DOHH2 (cell line): ENCODE measurements at regions not wholly inside any gene's neighbourhood (a gene's known extent, or its start where the extent isn't known, plus 50 kb on each side); places are given as distances from the start of the nearest gene placed in this dataset.

ENCODE experiments used
- H3F3A ChIP-seq: fragments of 200-600 bp; sonication (generic), shearing (Covaris generic); 2 replicates; pipeline ENCODE4 v1.6.0; 2016; ENCODE audit warnings: antibody characterized with exemption, mild to moderate bottlenecking; ENCODE audit not compliant: control insufficient read depth, insufficient read depth
- H3K27ac ChIP-seq: fragments of 200-600 bp; sonication (generic); 2 replicates; pipeline ENCODE4 v1.5.1; 2014; ENCODE audit warnings: low read depth, mild to moderate bottlenecking, low read length, moderate library complexity
- H3K27me3 ChIP-seq: fragments of 200-600 bp; sonication (generic); 2 replicates; pipeline ENCODE4 v1.6.1; 2014; ENCODE audit warnings: mild to moderate bottlenecking, low read length, mixed read lengths; ENCODE audit not compliant: control insufficient read depth
- H3K36me3 ChIP-seq: fragments of 200-600 bp; sonication (generic); 2 replicates; pipeline ENCODE4 v1.6.1; 2014; ENCODE audit warnings: mild to moderate bottlenecking, low read length, moderate library complexity, mixed read lengths; ENCODE audit not compliant: control insufficient read depth
- H3K4me1 ChIP-seq: fragments of 200-600 bp; sonication (generic); 2 replicates; pipeline ENCODE4 v1.6.1; 2014; ENCODE audit warnings: mild to moderate bottlenecking, low read length, mixed read lengths; ENCODE audit not compliant: control insufficient read depth
- H3K4me2 ChIP-seq: fragments of 200-600 bp; sonication (generic); 2 replicates; pipeline ENCODE4 v1.6.0; 2014; ENCODE audit warnings: mild to moderate bottlenecking, low read length, moderate library complexity
- H3K4me3 ChIP-seq: fragments of 200-600 bp; sonication (generic); 2 replicates; pipeline ENCODE4 v1.5.1; 2014; ENCODE audit warnings: mild to moderate bottlenecking, low read length, mixed read lengths
- H3K79me2 ChIP-seq: fragments of 200-600 bp; sonication (generic); 2 replicates; pipeline ENCODE4 v1.6.1; 2014; ENCODE audit warnings: mild to moderate bottlenecking, low read length, mixed read lengths; ENCODE audit not compliant: control insufficient read depth
- H3K9me2 ChIP-seq: fragments of 200-600 bp; sonication (generic); replicated peaks from 2 replicates; pipeline ENCODE4 v1.6.1; 2014; ENCODE audit warnings: mild to moderate bottlenecking, low read length, mixed read lengths; ENCODE audit not compliant: control insufficient read depth
- H3K9me3 ChIP-seq: fragments of 200-600 bp; sonication (generic); 2 replicates; pipeline ENCODE4 v1.6.1; 2014; ENCODE audit warnings: antibody characterized with exemption, low read length, mixed read lengths; ENCODE audit not compliant: control insufficient read depth, insufficient read depth
- H4K20me1 ChIP-seq: fragments of 200-600 bp; sonication (generic); 2 replicates; pipeline ENCODE4 v1.6.0; 2014; ENCODE audit warnings: low read depth, mild to moderate bottlenecking, antibody characterized with exemption, low read length, moderate library complexity; ENCODE audit not compliant: control insufficient read depth, insufficient read depth
- CTCF ChIP-seq: fragments of 200-600 bp; sonication (generic); IDR thresholded peaks from one replicate; pipeline ENCODE4 v1.5.1; 2014; ENCODE audit warnings: antibody characterized with exemption, mild to moderate bottlenecking, low read depth, low read length; ENCODE audit not compliant: poor library complexity, severe bottlenecking
- EZH2phosphoT487 ChIP-seq: fragments of 200-600 bp; sonication (generic); IDR thresholded peaks from 2 replicates; pipeline ENCODE4 v1.6.1; 2017; ENCODE audit warnings: borderline replicate concordance, mild to moderate bottlenecking, antibody characterized with exemption, low read length, moderate library complexity, mixed read lengths

- Histone ChIP-seq H3K27ac (no peak overlapping the region), H3K79me2 (no peaks in the 10 kb centered on the region), H3K36me3 (no peaks in the 10 kb centered on the region), H3K4me3 (no peak overlapping the region), H3K9me3 (no peaks in the 10 kb centered on the region), H3K9me2 (no peaks in the 10 kb centered on the region), H3K4me1 (peaks cover 13% of the 10 kb centered on the region), H3F3A (no peaks in the 10 kb centered on the region), H3K4me2 (no peak overlapping the region), H3K27me3 (0 out of 2 replicates have a peak, but pooled peaks cover 5% of the 10 kb centered on the region), H4K20me1 (no peaks in the 10 kb centered on the region)
- no peak for TF ChIP-seq EZH2phosphoT487
- no peak for TF ChIP-seq CTCF
Observed at GRCh38 chr2:9093324-9093723, 89.8 kb upstream of the MBOAT2 start.

GRCh38 chr2:9092383-9093282 is 89.1 kb upstream of the MBOAT2 start:
- Histone ChIP-seq H4K20me1 (no peaks in the 10 kb centered on the region), H3F3A (no peaks in the 10 kb centered on the region), H3K9me2 (no peaks in the 10 kb centered on the region), H3K27ac (no peak overlapping the region), H3K9me3 (no peaks in the 10 kb centered on the region), H3K79me2 (no peaks in the 10 kb centered on the region), H3K36me3 (no peaks in the 10 kb centered on the region), H3K4me2 (peak overlapping the region; percentile 38; the same call in 1 of the 2 replicates), H3K27me3 (0 out of 2 replicates have a peak, but pooled peaks cover 5% of the 10 kb centered on the region), H3K4me1 (peaks cover 13% of the 10 kb centered on the region), H3K4me3 (no peak overlapping the region)
- no peak for TF ChIP-seq CTCF
- no peak for TF ChIP-seq EZH2phosphoT487

DNA sequence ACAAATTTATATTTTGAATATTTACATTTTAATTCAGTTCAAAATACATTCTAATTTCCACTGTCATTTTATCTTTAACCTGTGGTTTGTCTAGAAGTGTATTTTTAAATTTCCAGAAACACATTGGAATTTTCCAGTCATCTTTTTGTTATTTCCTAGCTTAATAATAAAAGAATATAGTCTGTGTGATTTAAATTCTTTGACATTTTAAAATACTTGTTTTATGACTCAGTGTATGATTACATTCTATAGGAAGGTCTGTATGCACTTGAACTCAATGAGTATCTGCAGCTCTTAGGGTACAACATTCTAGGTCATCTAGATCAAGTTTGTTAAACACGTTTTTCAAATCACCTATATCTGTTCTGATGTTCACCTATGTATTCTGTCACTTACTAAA is 88.3 kb upstream of the MBOAT2 start:
- Histone ChIP-seq H3K4me3 (no peak overlapping the region), H3K4me1 (peaks cover 13% of the 10 kb centered on the region), H3K36me3 (no peaks in the 10 kb centered on the region), H3F3A (no peaks in the 10 kb centered on the region), H3K27ac (no peak overlapping the region), H3K79me2 (no peaks in the 10 kb centered on the region), H3K9me3 (no peaks in the 10 kb centered on the region), H3K4me2 (0 out of 2 replicates have a peak overlapping the region, but pooled peaks have one; percentile 38), H4K20me1 (no peaks in the 10 kb centered on the region), H3K9me2 (no peaks in the 10 kb centered on the region), H3K27me3 (0 out of 2 replicates have a peak, but pooled peaks cover 5% of the 10 kb centered on the region)
- TF ChIP-seq EZH2phosphoT487 (no peak), CTCF (no peak)
